HG03442 (cell line): ENCODE measurements at regions not wholly inside any gene's neighbourhood (a gene's known extent, or its start where the extent isn't known, plus 50 kb on each side); places are given as distances from the start of the nearest gene placed in this dataset.
"Not testable (repeated sequence)": the region's sequence is repeated elsewhere in the genome, so short reads cannot be mapped to it uniquely, and the experiment has no call there.

Experiments
- ATAC-seq: cut with Tn5 transposase; IDR thresholded peaks from one replicate; pipeline ENCODE4 v1.9.1; 2021; ENCODE audit warnings: mild to moderate bottlenecking, moderate library complexity; ENCODE audit not compliant: unreplicated experiment

GRCh38 chr3:109784852-109785631 lies 447.7 kb upstream of the DPPA4 start:
- no peak for ATAC-seq

- no peak for ATAC-seq
Measured at GRCh38 chr3:109803274-109803673, 465.9 kb upstream of the DPPA4 start.

- peak; percentile 43 for ATAC-seq
Measured at GRCh38 chr3:109804697-109805096, 467.4 kb upstream of the DPPA4 start.

- ATAC-seq = peak; percentile 68
Measured at GRCh38 chr3:109806929-109807328, 469.6 kb upstream of the DPPA4 start.

- no peak for ATAC-seq
Measured at GRCh38 chr3:109809513-109809912, 472.2 kb upstream of the DPPA4 start.

- ATAC-seq = no peak
Measured at GRCh38 chr3:109818081-109818480, 480.7 kb upstream of the DPPA4 start.

- no peak for ATAC-seq
Measured at GRCh38 chr3:109819734-109820133, 482.4 kb upstream of the DPPA4 start.

- ATAC-seq = no peak
Measured at GRCh38 chr3:109825971-109826810, 488.8 kb upstream of the DPPA4 start.

GRCh38 chr3:109831403-109831802 lies 494.1 kb upstream of the DPPA4 start:
- ATAC-seq = no peak

- no peak for ATAC-seq
Measured at GRCh38 chr3:109835958-109836357, 498.6 kb upstream of the DPPA4 start.

GRCh38 chr3:109851854-109852253 lies 514.5 kb upstream of the DPPA4 start:
- no peak for ATAC-seq

GRCh38 chr3:109852283-109852682 lies 514.9 kb upstream of the DPPA4 start:
- no peak for ATAC-seq

GRCh38 chr3:109853077-109853731 lies 515.9 kb upstream of the DPPA4 start:
- no peak for ATAC-seq

- no peak for ATAC-seq
Measured at GRCh38 chr3:109863701-109864100, 526.4 kb upstream of the DPPA4 start.

GRCh38 chr3:109864452-109864851 lies 527.1 kb upstream of the DPPA4 start:
- ATAC-seq = no peak

GRCh38 chr3:109869586-109869985 lies 532.2 kb upstream of the DPPA4 start:
- no peak for ATAC-seq

- ATAC-seq = no peak
Measured at GRCh38 chr3:109874896-109875708, 537.8 kb upstream of the DPPA4 start.

GRCh38 chr3:109877616-109878015 lies 540.3 kb upstream of the DPPA4 start:
- ATAC-seq = not testable (repeated sequence)

GRCh38 chr3:109882144-109882543 lies 544.8 kb upstream of the DPPA4 start:
- no peak for ATAC-seq

GRCh38 chr3:109887293-109887692 lies 549.9 kb upstream of the DPPA4 start:
- ATAC-seq = no peak

- ATAC-seq = no peak
Measured at GRCh38 chr3:109888026-109888425, 550.7 kb upstream of the DPPA4 start.
